GM12878 (cell line): ENCODE measurements at regions not wholly inside any gene's neighbourhood (a gene's known extent, or its start where the extent isn't known, plus 50 kb on each side); places are given as distances from the start of the nearest gene placed in this dataset.

Experiments
- ATAC-seq: fragments of 200-7000 bp; cut with Tn5 transposase; 3 replicates; pipeline ENCODE4 v1.9.1; 2020; ENCODE audit warnings: mild to moderate bottlenecking, moderate library complexity
- BruUV-seq: library from RNA; stranded (reverse); fragments of 400-500 nt; replicated peaks from 2 replicates; lab custom pipeline; 2021; lab: Mats Ljungman, UMichigan
- CTCF ChIA-PET: fragments of 300-600 bp; sonication (Branson Sonifier 250); formaldehyde crosslinking; extraction: SDS; loops from one replicate; lab custom pipeline; 2021; ENCODE audit warnings: inconsistent platforms; lab: Yijun Ruan, JAX
- POLR2A ChIA-PET: fragments of 350-600 bp; formaldehyde crosslinking; extraction: SDS; loops from one replicate; lab custom pipeline; 2021; ENCODE audit warnings: inconsistent platforms; lab: Charles Lee
- RAD21 ChIA-PET: fragments of 300-600 bp; sonication (Branson Sonifier 250); formaldehyde crosslinking; loops from one replicate; lab custom pipeline; 2023; ENCODE audit warnings: antibody characterized with exemption; ENCODE audit not compliant: unreplicated experiment; lab: Charles Lee
- SMC1A ChIA-PET: fragments of 300-600 bp; sonication (Branson Sonifier 250); formaldehyde crosslinking; loops from one replicate; lab custom pipeline; 2023; ENCODE audit not compliant: unreplicated experiment, uncharacterized antibody; lab: Charles Lee
- DNase-seq: peaks from one replicate; pipeline ENCODE4 v3.0.0-alpha.2; 2011; ENCODE audit warnings: low read depth, low spot score
- FAIRE-seq: peaks from 3 replicates; lab custom pipeline; 2011; peaks lifted over from hg19 to GRCh38; lab: Jason Lieb, UNC
- H2AFZ ChIP-seq: 2 replicates; pipeline ENCODE4 v1.6.0; 2011; ENCODE audit warnings: low read depth, low read length, control low read depth; ENCODE audit not compliant: control insufficient read depth
- H3K27ac ChIP-seq: 2 replicates; pipeline ENCODE4 v1.5.1; 2011; ENCODE audit warnings: control low read depth; ENCODE audit not compliant: control insufficient read depth, insufficient read depth
- H3K27me3 ChIP-seq, 2 experiments: replicated peaks in 1 of 2; 2 replicates each; pipeline versions ENCODE4 v1.6.0 to v1.6.1; 2011; ENCODE audit warnings: low read length in 1 of 2; ENCODE audit not compliant: control insufficient read depth in 2 of 2, insufficient read depth in 2 of 2
- H3K36me3 ChIP-seq, 2 experiments: 2 replicates each; pipeline ENCODE4 v1.5.1; 2011; ENCODE audit warnings: low read length in 1 of 2; ENCODE audit not compliant: control insufficient read depth in 2 of 2, insufficient read depth in 2 of 2
- H3K4me1 ChIP-seq: 2 replicates; pipeline ENCODE4 v1.6.1; 2011; ENCODE audit warnings: mild to moderate bottlenecking, low read length, moderate library complexity, mixed read lengths; ENCODE audit not compliant: control insufficient read depth, insufficient read depth
- H3K4me2 ChIP-seq: 2 replicates; pipeline ENCODE4 v1.6.0; 2011; ENCODE audit warnings: control low read depth; ENCODE audit not compliant: control insufficient read depth, insufficient read depth
- H3K4me3 ChIP-seq: fragments of 200-600 bp; sonication (generic); 2 replicates; pipeline ENCODE4 v1.5.1; 2016
- H3K79me2 ChIP-seq: 2 replicates; pipeline ENCODE4 v1.6.0; 2011; ENCODE audit warnings: low read length; ENCODE audit not compliant: control insufficient read depth, insufficient read depth
- H3K9ac ChIP-seq: 2 replicates; pipeline ENCODE4 v1.8.0; 2011; ENCODE audit warnings: low read length, control low read depth, mixed read lengths; ENCODE audit not compliant: control insufficient read depth, insufficient read depth
- H3K9me3 ChIP-seq: replicated peaks from 3 replicates; pipeline ENCODE4 v1.5.1; 2011; ENCODE audit warnings: mild to moderate bottlenecking, low read length; ENCODE audit not compliant: control insufficient read depth, insufficient read depth
- H4K20me1 ChIP-seq: 2 replicates; pipeline ENCODE4 v1.6.0; 2011; ENCODE audit not compliant: control insufficient read depth, insufficient read depth
- BCL11A ChIP-seq: IDR thresholded peaks from 2 replicates; pipeline ENCODE4 v1.6.1; 2011; ENCODE audit warnings: low read depth, low read length
- BRCA1 ChIP-seq: IDR thresholded peaks from 2 replicates; pipeline ENCODE4 v1.6.1; 2011; ENCODE audit warnings: low read depth, low read length, improper control_type of control experiment
- E2F8 ChIP-seq: fragments of 450-650 bp; IDR thresholded peaks from 2 replicates; pipeline ENCODE4 v1.6.1; 2018; ENCODE audit warnings: mild to moderate bottlenecking, low read depth, moderate library complexity; ENCODE audit not compliant: partially characterized antibody
- POLR2AphosphoS5 ChIP-seq: IDR thresholded peaks from 2 replicates; pipeline ENCODE4 v1.6.1; 2011; ENCODE audit warnings: mild to moderate bottlenecking, low read length, inconsistent platforms
- RELB ChIP-seq: fragments of 450-650 bp; IDR thresholded peaks from 2 replicates; pipeline ENCODE4 v1.6.1; 2017; ENCODE audit warnings: low read depth, mild to moderate bottlenecking, moderate library complexity
- RUNX3 ChIP-seq: IDR thresholded peaks from 2 replicates; pipeline ENCODE4 v1.6.1; 2012; ENCODE audit warnings: low read length, inconsistent platforms
- SIN3A ChIP-seq: IDR thresholded peaks from 2 replicates; pipeline ENCODE4 v1.6.1; 2012; ENCODE audit warnings: low read depth, low read length, improper control_type of control experiment
- SP1 ChIP-seq: IDR thresholded peaks from one replicate; pipeline ENCODE4 v1.6.1; 2011; ENCODE audit warnings: low read depth, low read length
- SRF ChIP-seq, 2 experiments: IDR thresholded peaks; 2 replicates each; pipeline ENCODE4 v1.6.1; 2011; ENCODE audit warnings: low read depth in 2 of 2, low read length in 2 of 2, mild to moderate bottlenecking in 1 of 2, moderate library complexity in 1 of 2
- TCF7 ChIP-seq: IDR thresholded peaks from 2 replicates; pipeline ENCODE4 v1.6.1; 2014; ENCODE audit warnings: antibody characterized with exemption, borderline replicate concordance
- USF1 ChIP-seq: IDR thresholded peaks from 2 replicates; pipeline ENCODE4 v1.6.1; 2011; ENCODE audit warnings: borderline replicate concordance, low read depth, mild to moderate bottlenecking, moderate library complexity, mixed read lengths, low read length; ENCODE audit not compliant: insufficient read depth; ENCODE audit errors: extremely low read length
- ZBED1 ChIP-seq: IDR thresholded peaks from 2 replicates; pipeline ENCODE4 v1.6.1; 2016; ENCODE audit warnings: borderline replicate concordance
- ZZZ3 ChIP-seq: IDR thresholded peaks from 2 replicates; pipeline ENCODE4 v1.6.1; 2011; ENCODE audit warnings: low read depth; ENCODE audit not compliant: control insufficient read depth, insufficient read length
- whole genome bisulfite sequencing: methylation state at CpG from one replicate; pipeline ENCODE4 v1.1.6; 2016; ENCODE audit warnings: low lambda C conversion rate; ENCODE audit not compliant: insufficient replicate concordance, insufficient coverage; ENCODE audit errors: missing lambda C conversion rate; 5-methylcytosine and 5-hydroxymethylcytosine counted together
- in situ Hi-C: fragments of 300-500 bp; cut with MboI; formaldehyde crosslinking; loops from 9 replicates; pipeline ENCODE4 v1.14.3; 2018; ENCODE audit warnings: mixed read lengths
- intact Hi-C: fragments of 100-400 bp; cut with micrococcal nuclease; formaldehyde crosslinking; loops from one replicate; pipeline ENCODE4 v1.14.2; 2022; ENCODE audit not compliant: unreplicated experiment
- TF ChIP-seq, protein P1 (sequence below): IDR thresholded peaks from 2 replicates; pipeline ENCODE4 v1.6.1; 2011; ENCODE audit warnings: low read depth, mild to moderate bottlenecking, low read length, moderate library complexity, borderline replicate concordance; ENCODE audit errors: extremely low read depth
- TF ChIP-seq, protein P2 (sequence below): fragments of 450-650 bp; IDR thresholded peaks from 2 replicates; pipeline ENCODE4 v1.6.1; 2018; ENCODE audit warnings: borderline replicate concordance, mild to moderate bottlenecking; ENCODE audit not compliant: partially characterized antibody

DNA sequence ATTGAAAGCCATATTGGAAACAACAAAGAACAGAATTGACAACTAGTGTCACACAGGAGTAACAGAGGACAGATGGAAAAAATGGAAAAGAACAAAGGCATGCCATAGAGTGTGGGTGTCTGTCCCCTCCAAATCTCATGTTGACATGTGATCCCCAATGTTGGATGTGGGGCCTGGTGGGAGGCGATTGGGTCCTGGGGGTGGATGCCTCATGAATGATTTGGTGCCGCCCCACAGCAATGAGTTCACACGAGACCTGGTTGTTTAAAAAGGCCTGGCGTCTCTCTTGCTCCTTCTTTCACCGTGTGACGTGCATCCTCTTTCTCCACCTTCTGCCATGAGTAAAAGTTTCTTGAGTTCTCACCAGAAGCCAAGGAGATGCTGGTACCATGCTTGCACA lies 87.4 kb upstream of the GPR26 start (continued):
- TF ChIP-seq SRF (IDR thresholded peaks at IDR 0.05; ENCODE audit: low read depth in 2 of 2, low read length in 2 of 2) (no peak), SIN3A (no peak), POLR2AphosphoS5 (no peak), SP1 (no peak)
- TF ChIP-seq, protein P1, sequence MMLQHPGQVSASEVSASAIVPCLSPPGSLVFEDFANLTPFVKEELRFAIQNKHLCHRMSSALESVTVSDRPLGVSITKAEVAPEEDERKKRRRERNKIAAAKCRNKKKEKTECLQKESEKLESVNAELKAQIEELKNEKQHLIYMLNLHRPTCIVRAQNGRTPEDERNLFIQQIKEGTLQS: no peak

DNA sequence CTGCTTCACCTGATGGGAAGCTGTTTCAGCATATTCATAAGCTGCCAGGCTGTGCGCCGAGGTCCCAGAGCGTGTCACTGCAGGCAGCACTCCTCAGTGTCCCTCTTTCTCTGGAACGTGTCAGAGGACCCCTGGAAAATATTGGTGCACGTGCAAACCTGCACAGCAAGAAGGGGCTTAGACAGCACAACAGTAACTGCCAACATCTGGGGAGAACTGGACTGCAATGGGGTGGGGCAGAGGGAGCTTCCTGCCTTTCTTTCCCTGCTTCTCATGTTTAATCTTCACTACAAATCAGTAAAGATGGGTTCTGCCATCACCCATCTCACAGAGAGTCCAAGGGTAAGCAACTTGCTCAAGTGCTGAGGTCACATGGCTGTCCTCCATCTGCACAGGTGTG lies 86.5 kb upstream of the GPR26 start:
- ATAC-seq: no peak
- no peak overlapping the region for H3K4me3 ChIP-seq
- no peak for DNase-seq
- ChIA-PET POLR2A (no interaction called here), SMC1A (interaction anchor here (3.9 kb wide), 1 partner anchor 386 kb away, joined by 24 read pairs; no protein-coding TSS in a partner anchor), CTCF (interaction anchor here (0.6 to 7.5 kb wide), 5 partner anchors 41 to 538 kb away, joined by 3 to 133 read pairs (median 3); no protein-coding TSS in a partner anchor), RAD21 (interaction anchor here (3.2 kb wide), 1 partner anchor 387 kb away, joined by 30 read pairs; no protein-coding TSS in a partner anchor)
- no peaks in the 10 kb centered on the region for H3K9me3 ChIP-seq
- no TSS peak for BruUV-seq
- in situ Hi-C loops: loop anchor here (5.0 to 10.0 kb wide), 2 partner anchors 388 to 805 kb away; no protein-coding TSS in a partner anchor
- no peak for FAIRE-seq
- H3K9ac ChIP-seq: no peak overlapping the region
- H3K79me2 ChIP-seq: no peaks in the 10 kb centered on the region
- intact Hi-C loops: loop anchor here (5.0 to 10.0 kb wide), 2 partner anchors 315 to 823 kb away; partner anchors contain the start of gene CPXM2
- no peak overlapping the region for H3K27ac ChIP-seq
- WGBS: 43% methylated on average over 5 of the region's 5 CpGs
- H3K4me2 ChIP-seq: no peak overlapping the region
- H4K20me1 ChIP-seq: no peaks in the 10 kb centered on the region; the same call in 1 of the 2 replicates
- no peaks in the 10 kb centered on the region for H3K4me1 ChIP-seq
- H2AFZ ChIP-seq: no peak overlapping the region
- peaks cover 3 to 4% of the 10 kb centered on the region in 2 experiments; a peak in 2 of 4 replicates for H3K27me3 ChIP-seq
- H3K36me3 ChIP-seq: no peaks in the 10 kb centered on the region
- no peak for TF ChIP-seq USF1
- TF ChIP-seq RUNX3: no peak
- TF ChIP-seq RELB: no peak
- no peak for TF ChIP-seq BCL11A
- no peak for TF ChIP-seq ZBED1
- TF ChIP-seq ZZZ3: no peak
- TF ChIP-seq, protein P2, sequence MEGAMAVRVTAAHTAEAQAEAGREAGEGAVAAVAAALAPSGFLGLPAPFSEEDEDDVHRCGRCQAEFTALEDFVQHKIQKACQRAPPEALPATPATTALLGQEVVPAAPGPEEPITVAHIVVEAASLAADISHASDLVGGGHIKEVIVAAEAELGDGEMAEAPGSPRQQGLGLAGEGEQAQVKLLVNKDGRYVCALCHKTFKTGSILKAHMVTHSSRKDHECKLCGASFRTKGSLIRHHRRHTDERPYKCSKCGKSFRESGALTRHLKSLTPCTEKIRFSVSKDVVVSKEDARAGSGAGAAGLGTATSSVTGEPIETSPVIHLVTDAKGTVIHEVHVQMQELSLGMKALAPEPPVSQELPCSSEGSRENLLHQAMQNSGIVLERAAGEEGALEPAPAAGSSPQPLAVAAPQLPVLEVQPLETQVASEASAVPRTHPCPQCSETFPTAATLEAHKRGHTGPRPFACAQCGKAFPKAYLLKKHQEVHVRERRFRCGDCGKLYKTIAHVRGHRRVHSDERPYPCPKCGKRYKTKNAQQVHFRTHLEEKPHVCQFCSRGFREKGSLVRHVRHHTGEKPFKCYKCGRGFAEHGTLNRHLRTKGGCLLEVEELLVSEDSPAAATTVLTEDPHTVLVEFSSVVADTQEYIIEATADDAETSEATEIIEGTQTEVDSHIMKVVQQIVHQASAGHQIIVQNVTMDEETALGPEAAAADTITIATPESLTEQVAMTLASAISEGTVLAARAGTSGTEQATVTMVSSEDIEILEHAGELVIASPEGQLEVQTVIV: no peak
- TF ChIP-seq TCF7: no peak
- TF ChIP-seq BRCA1: no peak
- TF ChIP-seq E2F8: no peak
